ENCODE measurements at regions not wholly inside any gene's neighbourhood (a gene's known extent, or its start where the extent isn't known, plus 50 kb on each side); places are given as distances from the start of the nearest gene placed in this dataset.

GRCh38 chr11:111019871-111020670 lies 225.5 kb upstream of the POU2AF2 start:
- DNase-seq, result no peak
- TF ChIP-seq POLR2A (IDR thresholded peaks at IDR 0.05) (no peak), POLR2AphosphoS5 (IDR thresholded peaks at IDR 0.05) (no peak)
- TF ChIP-seq, protein P1, sequence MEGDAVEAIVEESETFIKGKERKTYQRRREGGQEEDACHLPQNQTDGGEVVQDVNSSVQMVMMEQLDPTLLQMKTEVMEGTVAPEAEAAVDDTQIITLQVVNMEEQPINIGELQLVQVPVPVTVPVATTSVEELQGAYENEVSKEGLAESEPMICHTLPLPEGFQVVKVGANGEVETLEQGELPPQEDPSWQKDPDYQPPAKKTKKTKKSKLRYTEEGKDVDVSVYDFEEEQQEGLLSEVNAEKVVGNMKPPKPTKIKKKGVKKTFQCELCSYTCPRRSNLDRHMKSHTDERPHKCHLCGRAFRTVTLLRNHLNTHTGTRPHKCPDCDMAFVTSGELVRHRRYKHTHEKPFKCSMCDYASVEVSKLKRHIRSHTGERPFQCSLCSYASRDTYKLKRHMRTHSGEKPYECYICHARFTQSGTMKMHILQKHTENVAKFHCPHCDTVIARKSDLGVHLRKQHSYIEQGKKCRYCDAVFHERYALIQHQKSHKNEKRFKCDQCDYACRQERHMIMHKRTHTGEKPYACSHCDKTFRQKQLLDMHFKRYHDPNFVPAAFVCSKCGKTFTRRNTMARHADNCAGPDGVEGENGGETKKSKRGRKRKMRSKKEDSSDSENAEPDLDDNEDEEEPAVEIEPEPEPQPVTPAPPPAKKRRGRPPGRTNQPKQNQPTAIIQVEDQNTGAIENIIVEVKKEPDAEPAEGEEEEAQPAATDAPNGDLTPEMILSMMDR (IDR thresholded peaks at IDR 0.05 in 8 of 11, conservative IDR thresholded peaks at IDR 0.05 in 3 of 11), result no peak
- H3K4me1 ChIP-seq, result peaks cover 0 to 25% (median 3%) of the 10 kb centered on the region in 6 donors
- peak overlapping the region in 5 of 8 donors; percentile 29 to 74 (median 65) for H3K27ac ChIP-seq
- intact Hi-C loops (cut with DNase I; ENCODE audit: low total_unique reads), result no loop called here
- H3K4me3 ChIP-seq, result no peak overlapping the region
- no peaks in the 10 kb centered on the region for H3K36me3 ChIP-seq
- H3K27me3 ChIP-seq (replicated peaks in 1 of 7), result no peaks in the 10 kb centered on the region
- WGBS, 5 donors, result 42 to 77% (median 56%) methylated on average over 10 of the region's 10 CpGs
- no peaks in the 10 kb centered on the region for H3K9me3 ChIP-seq

DNA sequence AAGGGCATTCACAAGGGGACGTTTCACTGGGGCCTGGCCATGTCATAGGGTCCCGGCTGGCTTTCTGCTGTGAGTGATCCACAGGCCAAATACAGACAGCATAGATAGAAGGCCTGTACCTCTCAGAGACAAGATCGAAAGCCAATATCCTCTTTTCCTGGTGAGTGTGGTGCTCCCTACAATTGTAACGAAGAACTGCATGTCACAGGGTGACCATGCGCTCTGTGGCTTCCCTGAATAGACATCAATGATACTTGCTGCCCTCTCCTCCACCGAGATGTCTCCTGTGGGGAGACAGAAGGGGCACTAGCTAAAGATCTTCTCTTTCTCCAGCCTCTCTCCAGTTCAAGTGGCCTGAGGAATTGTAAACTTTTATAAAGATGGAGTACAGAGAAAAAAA lies 226.1 kb upstream of the POU2AF2 start:
- Histone ChIP-seq H3K27ac (peak overlapping the region in 5 of 8 donors; percentile 29 to 74 (median 65)), H3K9me3 (no peaks in the 10 kb centered on the region), H3K36me3 (no peaks in the 10 kb centered on the region), H3K4me3 (no peak overlapping the region), H3K4me1 (peaks cover 0 to 31% (median 5%) of the 10 kb centered on the region in 6 donors), H3K27me3 (replicated peaks in 1 of 7) (no peaks in the 10 kb centered on the region)
- TF ChIP-seq, protein P1 (IDR thresholded peaks at IDR 0.05 in 8 of 11, conservative IDR thresholded peaks at IDR 0.05 in 3 of 11), result no peak
- no peak for TF ChIP-seq POLR2A (IDR thresholded peaks at IDR 0.05)
- no peak for TF ChIP-seq POLR2AphosphoS5 (IDR thresholded peaks at IDR 0.05)
- 36 to 88% (median 58%) methylated on average over 6 of the region's 6 CpGs for WGBS, 5 donors
- no peak for DNase-seq
- intact Hi-C loops (cut with DNase I; ENCODE audit: low total_unique reads), result no loop called here

- Histone ChIP-seq H3K27ac (peak overlapping the region in 4 of 8 donors; percentile 57 to 74 (median 68)), H3K4me1 (peaks cover 0 to 32% (median 5%) of the 10 kb centered on the region in 6 donors), H3K9me3 (no peaks in the 10 kb centered on the region), H3K36me3 (no peaks in the 10 kb centered on the region), H3K4me3 (no peak overlapping the region), H3K27me3 (replicated peaks in 1 of 7) (no peaks in the 10 kb centered on the region)
- DNase-seq, result no peak
- WGBS, 5 donors, result 48 to 88% (median 67%) methylated on average over 3 of the region's 3 CpGs
- intact Hi-C loops (cut with DNase I; ENCODE audit: low total_unique reads), result no loop called here
- TF ChIP-seq POLR2AphosphoS5 (IDR thresholded peaks at IDR 0.05), result no peak
- TF ChIP-seq POLR2A (IDR thresholded peaks at IDR 0.05), result no peak
- TF ChIP-seq, protein P1 (IDR thresholded peaks at IDR 0.05 in 8 of 11, conservative IDR thresholded peaks at IDR 0.05 in 3 of 11), result no peak
Observed at GRCh38 chr11:111018566-111018965, 227.0 kb upstream of the POU2AF2 start.

GRCh38 chr11:111012491-111012890 lies 233.0 kb upstream of the POU2AF2 start:
- H3K4me1 ChIP-seq, result peaks cover 0 to 13% (median 0%) of the 10 kb centered on the region in 6 donors
- H3K4me3 ChIP-seq, result no peak overlapping the region
- intact Hi-C loops (cut with DNase I; ENCODE audit: low total_unique reads), result no loop called here
- no peaks in the 10 kb centered on the region for H3K36me3 ChIP-seq
- no peaks in the 10 kb centered on the region for H3K27me3 ChIP-seq (replicated peaks in 1 of 7)
- 89 to 96% (median 90%) methylated on average over 3 of the region's 3 CpGs for WGBS, 5 donors
- TF ChIP-seq, protein P1 (IDR thresholded peaks at IDR 0.05 in 8 of 11, conservative IDR thresholded peaks at IDR 0.05 in 3 of 11), result no peak
- no peak for TF ChIP-seq POLR2AphosphoS5 (IDR thresholded peaks at IDR 0.05)
- TF ChIP-seq POLR2A (IDR thresholded peaks at IDR 0.05), result no peak
- H3K9me3 ChIP-seq, result no peaks in the 10 kb centered on the region
- H3K27ac ChIP-seq, result no peak overlapping the region
- no peak for DNase-seq

Data from spleen (tissue), 11 donors.